ENCODE measurements at regions not wholly inside any gene's neighbourhood (a gene's known extent, or its start where the extent isn't known, plus 50 kb on each side); places are given as distances from the start of the nearest gene placed in this dataset.

DNA sequence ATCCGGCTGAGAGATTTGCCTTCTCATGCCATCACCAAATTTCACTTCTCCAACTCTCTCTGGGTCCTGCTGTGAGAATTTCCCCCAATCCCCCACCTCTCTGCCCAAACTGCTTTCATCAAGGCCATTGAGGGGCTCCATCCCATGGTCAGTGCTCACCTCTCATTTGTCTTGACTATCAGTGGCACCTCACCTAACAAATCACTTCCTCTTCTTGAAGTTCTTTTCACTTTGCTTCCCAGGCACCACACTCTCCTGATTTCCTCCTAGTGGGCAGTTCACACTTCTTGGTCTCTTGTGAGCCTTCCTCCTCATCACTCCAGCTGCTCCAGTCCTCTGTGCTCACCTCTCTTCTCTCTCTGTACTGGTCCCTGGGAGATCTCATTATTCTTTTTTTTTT is 169.6 kb downstream of the OPA1 start:
- TF ChIP-seq, protein P1, sequence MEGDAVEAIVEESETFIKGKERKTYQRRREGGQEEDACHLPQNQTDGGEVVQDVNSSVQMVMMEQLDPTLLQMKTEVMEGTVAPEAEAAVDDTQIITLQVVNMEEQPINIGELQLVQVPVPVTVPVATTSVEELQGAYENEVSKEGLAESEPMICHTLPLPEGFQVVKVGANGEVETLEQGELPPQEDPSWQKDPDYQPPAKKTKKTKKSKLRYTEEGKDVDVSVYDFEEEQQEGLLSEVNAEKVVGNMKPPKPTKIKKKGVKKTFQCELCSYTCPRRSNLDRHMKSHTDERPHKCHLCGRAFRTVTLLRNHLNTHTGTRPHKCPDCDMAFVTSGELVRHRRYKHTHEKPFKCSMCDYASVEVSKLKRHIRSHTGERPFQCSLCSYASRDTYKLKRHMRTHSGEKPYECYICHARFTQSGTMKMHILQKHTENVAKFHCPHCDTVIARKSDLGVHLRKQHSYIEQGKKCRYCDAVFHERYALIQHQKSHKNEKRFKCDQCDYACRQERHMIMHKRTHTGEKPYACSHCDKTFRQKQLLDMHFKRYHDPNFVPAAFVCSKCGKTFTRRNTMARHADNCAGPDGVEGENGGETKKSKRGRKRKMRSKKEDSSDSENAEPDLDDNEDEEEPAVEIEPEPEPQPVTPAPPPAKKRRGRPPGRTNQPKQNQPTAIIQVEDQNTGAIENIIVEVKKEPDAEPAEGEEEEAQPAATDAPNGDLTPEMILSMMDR (IDR thresholded peaks at IDR 0.05; ENCODE audit: low read depth, low read length, poor library complexity, severe bottlenecking): no peak
- no peak for TF ChIP-seq EZH2phosphoT487 (IDR thresholded peaks at IDR 0.05; ENCODE audit: borderline replicate concordance, low read length)
